NCI-H226 (cell line): ENCODE measurements at regions not wholly inside any gene's neighbourhood (a gene's known extent, or its start where the extent isn't known, plus 50 kb on each side); places are given as distances from the start of the nearest gene placed in this dataset.

Source experiments
- DNase-seq: peaks from one replicate; pipeline ENCODE4 v3.0.0-alpha.2; 2015

DNA sequence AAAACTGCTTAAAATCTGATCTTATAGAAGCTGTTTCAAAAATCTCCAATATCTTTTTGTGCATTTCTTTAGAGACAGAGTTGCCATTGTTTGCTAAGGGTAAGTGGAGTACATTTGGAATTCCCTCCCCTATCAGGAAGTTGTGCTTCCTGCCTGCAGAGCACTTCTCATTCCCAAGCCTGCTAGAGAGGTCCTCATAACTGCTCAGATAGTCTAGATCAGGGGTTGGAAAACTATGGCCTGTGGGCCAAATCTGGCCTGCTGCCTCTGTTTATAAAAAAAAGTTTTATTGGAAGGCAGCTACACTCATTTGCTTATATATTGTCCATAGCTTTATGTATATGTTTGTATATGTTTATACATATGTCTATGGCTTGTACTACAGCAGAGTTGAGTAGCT, 333.7 kb upstream of the PROK2 start:
- no peak for DNase-seq

DNA sequence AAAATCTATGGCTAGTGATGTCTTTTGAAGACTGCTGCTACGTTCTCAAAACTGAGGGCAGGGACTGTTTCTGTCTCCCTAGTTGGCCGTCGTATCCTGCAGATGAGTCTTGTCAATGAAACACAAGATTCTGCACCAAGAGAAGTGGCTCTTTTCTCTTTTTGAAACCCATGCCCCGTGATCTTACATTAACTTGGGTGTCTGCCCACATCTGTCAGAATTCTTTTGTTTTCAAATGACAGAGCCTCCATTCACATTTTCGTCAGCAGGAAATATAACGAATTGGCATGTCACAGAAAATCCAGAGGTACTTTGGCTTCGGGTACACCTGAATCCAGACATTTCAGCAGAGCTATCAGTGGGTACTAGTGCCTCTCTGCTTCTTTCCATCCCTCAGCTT, 331.3 kb upstream of the PROK2 start:
- DNase-seq, result no peak

DNA sequence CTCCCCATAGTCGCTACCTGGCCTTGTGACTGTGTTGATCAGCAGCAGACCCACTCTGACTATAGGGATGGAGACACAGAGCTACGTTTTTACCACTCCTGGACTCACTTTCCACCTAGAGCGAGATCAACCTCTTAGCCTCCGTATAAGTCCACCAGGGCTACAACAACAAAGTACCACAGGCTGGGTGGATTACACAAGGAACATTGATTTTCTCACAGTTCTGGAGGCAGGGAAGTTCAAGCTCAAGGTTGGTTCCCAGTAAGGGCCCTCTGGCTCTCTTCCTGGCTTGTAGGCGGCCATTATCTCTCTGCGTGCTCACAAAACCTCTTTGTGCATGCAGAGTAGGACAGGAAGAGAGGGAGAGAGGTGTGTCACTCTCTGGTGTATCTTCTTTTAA, 330.4 kb upstream of the PROK2 start:
- no peak for DNase-seq

DNA sequence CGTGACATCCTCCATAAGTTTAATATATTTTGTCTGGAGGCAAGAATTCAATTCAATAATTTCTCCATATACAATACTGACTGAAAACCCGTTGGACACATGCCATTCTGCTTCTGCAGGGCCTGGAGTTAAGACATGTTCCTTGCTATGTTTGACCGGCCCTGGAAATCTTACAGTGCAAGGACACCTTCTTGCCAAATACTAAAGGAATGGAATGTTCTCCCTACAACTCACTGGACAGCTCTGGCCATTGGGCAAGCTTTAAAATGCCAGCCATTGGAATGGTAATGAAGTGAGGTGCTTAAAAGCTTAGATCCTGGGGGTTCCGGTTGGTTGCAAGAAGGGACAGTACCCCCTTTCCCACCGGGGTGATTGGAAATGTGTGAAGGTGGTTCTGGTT, 329.8 kb upstream of the PROK2 start:
- no peak for DNase-seq

DNA sequence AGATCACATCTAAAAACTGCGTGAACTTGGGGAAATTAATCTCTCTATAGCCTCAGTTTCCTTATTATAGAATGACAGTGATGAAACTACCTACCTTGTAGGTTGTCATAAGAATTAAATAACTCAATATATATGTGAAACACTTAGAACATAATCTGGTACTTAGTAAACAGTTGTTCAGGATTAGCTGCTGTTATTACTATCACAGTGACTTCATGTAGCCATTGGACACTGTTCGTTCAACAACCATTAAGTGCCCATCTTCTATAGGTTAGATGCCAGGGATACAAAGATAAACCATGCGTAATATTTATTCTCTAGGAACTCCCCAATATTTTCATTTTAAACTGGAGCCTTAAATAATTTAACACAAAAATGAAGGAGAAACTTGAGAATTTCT, 329.0 kb upstream of the PROK2 start:
- no peak for DNase-seq

DNA sequence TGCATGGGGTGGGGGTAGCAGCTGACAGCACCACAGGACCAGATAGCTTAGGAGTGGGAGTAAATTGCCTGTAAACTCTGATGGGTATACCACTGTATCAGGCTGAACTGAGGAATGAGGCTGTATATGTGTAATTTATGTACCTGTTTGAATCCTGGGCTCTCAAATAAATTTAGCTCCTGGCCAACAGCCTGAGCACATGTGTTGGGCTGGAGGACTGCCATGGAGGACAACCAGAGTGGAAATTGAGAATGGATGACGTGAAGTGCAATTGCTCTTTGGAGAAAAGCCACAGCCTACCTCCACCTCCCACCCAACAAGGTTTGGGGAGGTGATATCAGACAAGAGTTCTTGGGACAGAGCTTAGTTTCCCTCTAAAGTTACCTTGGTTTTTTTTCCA, 328.6 kb upstream of the PROK2 start:
- DNase-seq, result no peak

DNA sequence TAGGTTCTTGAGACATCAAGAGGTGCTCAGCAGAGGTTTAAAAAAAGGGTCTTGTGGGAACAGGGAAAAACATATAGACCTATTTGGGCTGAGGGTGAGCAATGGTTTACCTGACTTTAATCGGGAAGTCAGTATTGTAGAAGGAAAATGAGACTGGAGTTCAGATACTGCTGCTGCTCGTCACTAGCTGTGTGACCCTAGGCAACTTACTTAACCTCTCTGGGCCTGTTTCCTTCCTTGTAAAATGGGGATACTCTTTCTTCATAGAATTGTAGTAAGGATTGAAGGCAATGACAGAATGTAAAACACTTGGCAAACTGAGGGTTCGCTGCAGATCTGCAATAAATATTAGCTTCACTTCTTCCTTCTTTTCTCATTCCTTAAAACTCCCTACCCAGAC, 327.5 kb upstream of the PROK2 start:
- DNase-seq, result no peak

DNA sequence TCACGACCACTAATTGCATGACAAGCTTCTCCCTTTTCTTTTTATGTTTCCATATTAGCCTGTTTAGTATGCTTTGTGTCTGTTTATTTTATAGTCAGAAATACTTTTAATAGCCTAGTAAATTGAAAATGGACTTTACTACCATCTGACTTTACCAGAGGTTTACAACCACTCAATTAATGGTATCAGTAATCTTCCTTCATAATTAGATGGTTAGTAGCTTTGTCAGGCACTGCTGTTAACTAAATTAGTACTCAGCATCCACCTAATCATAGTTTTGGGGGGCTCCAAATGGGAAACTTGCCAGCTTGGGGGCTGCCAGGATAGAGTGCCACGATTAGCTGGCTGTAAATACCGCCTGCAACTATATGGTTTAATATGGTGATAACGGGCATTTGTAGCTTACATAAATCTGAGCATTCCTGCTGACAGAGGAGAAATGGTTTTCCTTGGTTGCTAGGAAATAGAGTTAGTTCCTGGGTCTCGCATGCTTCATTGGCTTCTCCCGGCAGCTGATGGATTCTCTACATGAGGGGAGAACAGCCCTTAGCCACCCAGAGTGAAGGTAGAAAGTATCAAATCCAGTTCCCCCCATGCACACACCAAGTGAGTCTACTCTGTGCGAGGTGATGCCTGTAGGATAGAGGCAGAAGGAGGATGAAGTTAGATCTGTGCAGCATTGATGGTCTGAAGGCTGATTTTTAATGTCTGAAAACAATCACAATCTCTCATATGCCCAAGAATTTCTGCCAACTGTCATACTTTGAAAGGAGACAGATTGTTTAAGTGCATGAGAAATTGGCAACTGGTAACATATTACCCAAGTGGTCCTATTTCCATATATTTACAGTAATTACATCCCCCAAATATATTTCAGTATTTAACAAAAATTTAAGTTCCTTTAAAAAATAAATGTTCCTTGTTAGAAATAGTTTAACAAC, 326.6 kb upstream of the PROK2 start:
- no peak for DNase-seq

DNA sequence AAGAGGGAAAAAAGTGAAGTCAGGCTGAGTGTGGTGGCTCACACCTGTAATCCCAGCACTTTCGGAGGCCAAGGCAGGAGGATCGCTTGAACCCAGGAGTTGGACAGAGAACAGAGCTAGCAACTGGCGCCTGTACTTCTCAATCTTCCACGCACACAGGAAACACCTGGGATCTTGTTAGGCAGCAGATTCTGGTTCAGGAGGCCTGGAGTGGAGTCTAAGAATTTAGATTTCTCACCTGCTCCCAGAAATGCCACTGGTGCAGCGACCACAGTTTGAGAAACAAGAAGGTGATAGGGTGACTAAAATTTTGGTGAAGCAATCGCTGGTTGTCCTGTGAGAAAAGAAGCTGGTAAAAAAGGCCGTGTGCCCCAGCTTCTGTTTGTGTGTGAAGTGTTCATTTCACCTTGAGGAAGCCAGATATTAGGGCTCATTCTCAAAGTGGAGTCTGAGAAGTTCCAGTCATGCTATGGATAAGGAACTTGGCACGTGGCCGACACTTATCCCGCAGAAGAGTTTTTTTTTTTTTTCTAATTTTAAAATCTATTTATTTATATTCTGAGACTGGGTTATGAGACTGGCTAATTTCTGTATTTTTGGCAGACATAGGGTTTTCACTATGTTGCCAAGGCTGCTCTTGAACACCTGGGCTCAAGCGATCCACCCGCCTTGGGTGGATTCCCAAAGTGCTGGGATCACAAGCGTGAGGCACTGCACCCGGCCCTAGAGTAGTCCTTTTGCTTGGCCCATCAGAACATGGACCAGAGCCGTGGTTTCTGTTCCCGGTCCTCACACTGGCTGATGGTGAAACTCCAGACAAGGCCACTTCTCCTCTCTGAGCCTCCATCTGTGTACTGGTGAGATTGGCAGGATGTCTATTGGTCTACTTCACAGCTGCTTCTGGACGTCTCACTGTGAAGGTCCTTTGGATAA, 324.6 kb upstream of the PROK2 start:
- DNase-seq, result no peak

DNA sequence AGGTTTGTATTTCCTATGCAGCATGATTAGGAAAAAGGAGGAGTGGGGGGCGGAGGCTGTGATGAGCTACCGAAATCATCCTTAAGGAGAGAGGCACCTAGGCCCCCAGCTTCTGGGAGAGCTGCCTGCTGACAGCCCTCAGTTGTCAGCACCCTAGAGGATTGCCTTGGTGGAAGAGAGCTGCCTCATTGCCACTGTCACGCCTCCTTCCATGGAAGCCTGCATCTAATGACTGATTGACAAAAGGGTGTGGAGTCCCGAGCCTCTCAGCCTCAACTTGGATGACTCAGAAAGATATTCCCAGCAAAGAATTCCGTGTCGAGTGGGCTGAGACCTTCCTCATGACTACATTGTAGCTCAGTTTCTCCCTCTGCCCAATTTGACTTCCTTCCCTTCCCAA, 320.4 kb upstream of the PROK2 start:
- no peak for DNase-seq

DNA sequence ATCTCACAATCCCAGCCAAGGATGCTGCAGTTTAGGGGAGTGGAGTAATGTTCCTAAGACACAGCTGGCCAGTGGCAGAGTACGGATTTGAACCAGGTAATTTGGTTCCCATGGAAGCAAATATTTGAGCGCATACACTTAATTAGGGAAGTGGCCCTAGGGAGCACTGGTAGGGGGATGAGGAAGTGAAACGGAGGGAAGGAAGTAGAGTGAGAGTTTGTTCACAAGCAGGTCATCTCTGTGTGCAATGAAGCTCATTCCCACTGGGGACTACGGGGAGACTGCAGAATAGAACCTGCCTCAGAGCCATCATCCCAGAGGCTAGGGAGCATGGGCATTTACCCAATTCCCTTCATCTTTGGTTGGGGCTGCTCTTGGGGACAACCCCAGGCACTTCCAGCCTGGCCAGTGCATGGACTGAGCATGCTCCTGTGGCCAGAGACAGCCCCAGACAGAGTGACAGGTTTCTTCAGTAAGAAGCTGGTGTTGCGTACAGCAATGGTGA, 317.2 kb upstream of the PROK2 start:
- no peak for DNase-seq

DNA sequence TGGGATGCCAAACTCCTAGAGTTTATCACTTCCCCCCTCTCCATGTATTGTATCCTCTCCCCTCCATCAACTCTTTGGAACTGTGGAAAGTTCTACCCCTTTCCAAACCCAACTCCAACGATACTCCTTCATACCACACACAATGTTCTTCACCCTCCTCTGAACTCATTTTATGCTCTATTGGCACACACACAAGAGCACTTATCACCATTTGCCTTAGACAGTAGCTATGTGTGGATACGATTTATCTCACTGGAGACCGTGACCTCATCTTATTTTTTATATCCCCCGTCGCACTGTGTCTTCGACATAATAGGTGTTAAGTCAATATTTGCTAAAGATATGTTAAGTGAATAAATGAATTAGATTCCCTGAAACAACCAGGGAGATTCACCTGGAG, 316.5 kb upstream of the PROK2 start:
- no peak for DNase-seq

DNA sequence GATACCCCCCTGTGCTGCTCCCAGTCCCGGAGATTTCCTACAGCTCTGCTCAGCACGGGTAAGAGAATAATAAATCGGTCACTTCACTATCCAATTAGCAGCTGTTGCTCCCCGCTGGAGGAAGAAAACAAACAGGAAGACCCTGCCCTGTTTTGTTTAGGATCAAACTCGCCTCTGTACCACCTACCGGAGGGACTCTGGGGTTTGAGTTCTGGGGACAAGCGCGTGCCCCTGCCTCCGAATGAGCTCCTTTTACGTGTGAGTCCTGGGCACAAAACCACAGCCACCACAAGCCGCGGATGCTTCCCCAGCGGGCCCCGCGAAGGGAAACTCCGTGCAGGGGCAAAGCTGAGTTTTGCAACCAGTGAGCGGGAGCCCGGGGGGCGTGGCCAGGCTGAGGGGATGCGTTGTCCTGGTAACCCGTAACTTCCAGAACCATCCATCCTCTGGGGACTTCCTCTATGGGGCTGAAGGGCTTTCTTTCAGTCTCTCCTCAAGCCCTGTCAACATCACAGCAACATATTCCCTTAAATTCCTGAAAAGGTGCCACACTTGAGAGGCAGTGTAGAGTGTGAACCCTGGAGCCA, 315.7 kb upstream of the PROK2 start:
- DNase-seq, result no peak

DNA sequence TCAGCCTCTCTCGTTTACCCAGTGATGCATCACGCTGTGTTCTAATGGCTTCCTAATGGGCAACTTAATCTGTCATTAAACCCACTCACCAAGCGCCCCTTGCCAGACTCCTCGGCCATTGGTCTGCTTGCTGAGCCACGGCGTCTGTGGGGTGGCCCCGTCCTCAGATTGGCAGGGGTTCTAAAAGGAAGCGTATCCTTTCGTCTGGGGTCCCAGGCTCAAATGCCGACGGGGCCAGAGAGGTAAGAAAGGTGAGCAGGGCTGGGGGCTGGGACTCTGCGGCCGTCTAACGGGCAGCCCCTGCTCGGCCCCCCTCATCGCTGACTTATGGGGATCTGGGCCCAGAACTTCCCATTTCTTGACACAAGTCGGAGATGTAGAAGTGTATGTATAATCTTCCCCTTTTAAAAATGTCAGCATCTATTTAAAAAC, 315.1 kb upstream of the PROK2 start:
- DNase-seq, result no peak

DNA sequence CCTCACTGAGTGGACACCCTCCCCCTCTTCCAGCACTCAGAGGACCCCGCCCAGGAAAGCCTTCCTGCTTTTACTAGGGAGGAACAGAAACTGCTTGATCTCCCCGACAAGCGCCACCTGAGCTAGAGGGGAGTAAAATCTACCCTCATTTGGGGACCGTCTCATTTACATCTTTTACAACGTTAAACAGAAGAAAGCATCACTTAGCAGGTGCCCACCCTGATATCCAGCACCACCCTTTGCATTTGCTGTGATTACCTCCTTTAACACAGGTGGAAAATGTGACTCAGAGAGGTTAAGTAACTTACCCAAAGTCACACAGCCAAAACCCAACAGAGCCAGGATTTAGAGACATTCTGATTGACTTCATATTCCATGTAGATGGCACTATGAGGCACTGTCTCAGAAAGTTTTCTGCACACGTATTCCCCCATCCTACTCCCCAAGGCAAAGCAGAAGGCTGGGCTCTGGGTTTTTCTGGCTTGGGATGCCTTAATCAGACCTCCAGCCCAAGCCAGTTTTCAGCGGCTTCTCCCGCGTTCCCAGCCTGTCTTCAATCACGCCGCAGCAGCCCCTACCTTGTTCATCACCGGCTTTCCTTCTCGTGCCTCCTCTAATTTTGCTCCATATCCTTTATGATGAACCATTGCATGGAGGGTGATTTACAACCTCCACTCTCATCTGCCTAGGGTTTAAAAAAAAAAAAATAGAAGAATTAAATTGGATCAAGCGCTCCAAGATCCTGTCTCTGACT, 314.6 kb upstream of the PROK2 start:
- DNase-seq, result no peak

DNA sequence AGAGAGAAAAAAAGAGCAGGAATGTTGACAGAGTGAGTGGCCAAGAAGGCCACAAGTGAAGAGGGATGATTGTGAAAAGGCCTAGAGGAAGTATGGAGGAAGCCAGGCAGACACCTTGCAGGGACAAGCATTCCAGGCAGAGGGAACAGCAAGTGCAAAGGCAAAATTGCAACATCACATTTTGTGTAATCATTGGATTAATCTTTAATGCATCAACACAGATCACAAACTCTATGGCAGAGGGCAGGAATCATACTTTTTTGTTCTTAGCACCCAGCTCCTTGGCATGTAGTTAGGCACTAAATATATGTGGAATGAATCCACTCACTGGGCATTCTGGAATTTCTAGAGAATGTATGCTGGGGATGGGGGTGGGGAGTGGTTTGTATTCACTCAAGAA, 312.1 kb upstream of the PROK2 start:
- no peak for DNase-seq

DNA sequence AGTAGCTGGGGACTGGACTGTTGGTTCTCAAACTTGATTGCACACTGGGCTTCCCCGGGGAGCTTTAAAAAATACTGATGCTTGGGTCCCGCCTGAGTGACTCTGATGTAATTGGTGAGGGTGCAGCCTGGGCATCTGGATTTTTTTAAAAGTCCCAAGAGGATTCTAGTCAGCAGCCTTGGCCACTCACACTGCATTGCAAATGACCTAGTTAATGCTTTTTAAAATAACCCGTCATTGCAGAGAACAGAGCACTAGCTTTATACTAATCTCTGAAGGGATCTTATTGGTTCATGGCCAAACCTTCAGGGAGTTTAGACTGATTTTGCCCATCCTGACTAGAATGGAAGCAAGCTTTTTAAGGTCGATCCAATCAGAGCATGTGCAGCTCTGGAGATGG, 310.6 kb upstream of the PROK2 start:
- no peak for DNase-seq

DNA sequence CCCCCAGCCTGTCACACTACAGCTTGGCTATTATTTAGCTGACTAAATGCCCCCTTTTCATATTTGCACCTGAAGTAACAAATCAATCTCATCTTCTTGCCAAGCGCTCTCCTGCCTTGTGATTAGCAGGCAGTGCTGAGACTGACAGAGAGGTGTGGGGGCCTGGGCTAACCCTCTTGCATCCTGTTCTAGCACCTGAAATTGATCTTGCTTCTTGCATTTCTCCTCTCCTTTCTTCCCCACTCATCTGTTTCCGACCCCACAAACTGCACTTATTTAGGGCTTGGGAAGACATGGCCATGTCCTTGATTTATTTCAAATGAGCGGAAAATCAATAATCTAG, 309.0 kb upstream of the PROK2 start:
- DNase-seq, result no peak

DNA sequence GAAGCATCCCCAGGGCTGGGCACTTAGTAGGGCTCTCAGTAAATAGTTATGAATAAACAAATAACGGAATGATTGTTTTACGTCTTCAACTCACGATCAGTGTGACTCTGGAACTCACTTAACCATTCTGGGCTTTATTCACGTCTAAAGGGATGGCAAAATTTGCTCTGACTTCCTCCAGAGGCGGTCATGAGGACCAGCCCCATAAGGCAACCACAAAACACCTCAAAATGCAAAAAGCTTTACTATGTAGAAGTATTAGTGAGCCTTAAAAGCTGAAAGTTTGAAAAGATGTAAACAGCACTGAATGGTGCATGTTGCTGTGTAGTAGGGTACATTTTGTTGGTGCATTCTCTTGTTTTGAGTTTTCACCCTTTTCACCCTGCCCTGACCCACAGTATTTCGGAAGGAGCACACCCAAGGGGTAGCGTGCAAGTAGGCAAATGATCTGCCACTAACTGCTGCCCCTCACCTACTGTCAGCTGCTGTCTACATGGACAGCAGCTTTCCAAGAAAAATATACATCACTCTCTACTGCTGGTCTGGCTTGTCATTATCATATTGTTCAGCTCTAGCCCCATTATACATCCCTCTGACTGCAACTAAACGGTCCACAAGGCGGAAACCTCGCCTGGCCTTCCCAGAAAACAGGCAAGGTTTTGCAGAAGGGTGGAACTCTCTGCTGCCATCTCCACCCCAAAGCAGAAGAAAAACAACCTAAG, 308.5 kb upstream of the PROK2 start:
- no peak for DNase-seq

DNA sequence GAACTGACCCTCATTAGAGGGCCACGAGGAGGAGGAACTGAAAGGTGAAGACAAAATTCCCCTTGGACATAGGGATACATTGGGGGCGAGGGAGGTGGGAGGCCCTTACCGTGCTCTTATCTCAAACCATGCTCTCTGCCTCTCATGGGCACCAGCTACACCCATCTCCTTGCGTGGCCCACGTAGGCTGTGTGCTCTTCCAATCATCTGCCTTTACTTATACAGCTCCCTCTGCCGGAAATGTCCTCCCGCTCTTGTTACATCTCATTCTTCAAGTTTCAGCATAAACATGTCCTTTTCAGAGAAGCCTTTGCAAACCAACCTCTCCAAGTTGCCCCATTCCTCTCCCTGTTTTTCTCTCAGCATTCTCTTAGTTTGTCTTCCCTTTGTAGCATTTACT, 307.8 kb upstream of the PROK2 start:
- no peak for DNase-seq

DNA sequence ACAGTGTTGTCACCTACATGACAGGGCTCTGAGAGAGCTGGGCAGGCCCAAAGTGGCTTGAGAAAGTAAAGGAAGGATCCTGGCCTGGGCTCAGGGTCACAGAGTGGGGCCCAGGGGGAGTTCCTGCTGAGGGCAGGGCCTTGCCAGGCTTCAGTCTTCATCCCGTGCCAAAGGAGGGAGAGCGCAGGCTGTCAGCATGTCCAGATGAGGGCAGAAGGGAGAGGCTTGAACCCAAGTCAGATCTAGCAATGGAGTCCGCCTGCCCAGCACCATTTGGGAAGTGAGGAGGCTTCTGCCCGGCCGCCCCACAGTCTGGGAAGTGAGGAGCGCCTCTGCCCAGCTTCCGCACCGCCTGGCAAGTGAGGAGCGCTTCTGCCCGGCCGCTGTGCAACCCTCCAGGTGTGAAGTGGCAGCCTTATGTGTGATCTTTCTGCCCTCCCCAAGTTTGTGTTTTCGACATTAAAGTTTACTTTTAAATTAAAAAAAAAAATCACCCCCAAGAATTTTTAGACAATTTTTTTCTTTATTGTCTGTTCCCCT, 303.6 kb upstream of the PROK2 start:
- no peak for DNase-seq

DNA sequence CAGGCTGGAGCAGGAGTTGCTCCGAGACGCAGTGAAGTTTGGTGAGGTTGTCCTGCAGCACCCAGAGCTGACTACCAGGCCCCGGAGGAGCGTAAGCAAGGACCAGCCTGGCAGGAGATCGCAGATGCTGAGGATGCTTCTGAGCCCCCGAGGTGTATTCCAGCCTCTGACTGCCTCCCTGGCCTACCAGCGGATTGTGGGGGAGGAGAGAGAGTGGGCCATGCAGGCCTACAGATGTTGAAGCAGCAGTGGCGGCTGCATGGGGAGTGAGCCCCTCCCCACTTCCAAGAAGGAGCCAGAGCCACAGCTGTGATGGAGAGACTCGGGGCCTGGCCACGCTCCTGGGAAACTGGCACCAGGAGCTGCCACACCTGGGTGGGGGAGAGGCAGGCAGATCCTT, 302.5 kb upstream of the PROK2 start:
- no peak for DNase-seq
